HFFc6 (cell line): ENCODE measurements at regions not wholly inside any gene's neighbourhood (a gene's known extent, or its start where the extent isn't known, plus 50 kb on each side); places are given as distances from the start of the nearest gene placed in this dataset.

Experiments
- DNase-seq: peaks from one replicate; pipeline ENCODE4 v3.0.0-alpha.2; 2018
- H3K27ac Mint-ChIP-seq: 2 replicates; pipeline ENCODE4 v1.8.0; 2020; ENCODE audit warnings: mild to moderate bottlenecking, mixed read lengths
- H3K27me3 Mint-ChIP-seq: 2 replicates; pipeline ENCODE4 v1.8.0; 2021; ENCODE audit warnings: mild to moderate bottlenecking, moderate library complexity, mixed read lengths; ENCODE audit not compliant: insufficient read depth
- H3K36me3 Mint-ChIP-seq: 2 replicates; pipeline ENCODE4 v1.8.0; 2021; ENCODE audit warnings: low read depth, mixed read lengths
- H3K4me1 Mint-ChIP-seq: 2 replicates; pipeline ENCODE4 v1.8.0; 2020; ENCODE audit warnings: low read depth, mixed read lengths
- H3K4me3 Mint-ChIP-seq: 2 replicates; pipeline ENCODE4 v1.8.0; 2020; ENCODE audit warnings: mild to moderate bottlenecking, moderate library complexity, mixed read lengths
- H3K9me3 Mint-ChIP-seq: 2 replicates; pipeline ENCODE4 v1.8.0; 2020; ENCODE audit warnings: mild to moderate bottlenecking, mixed read lengths
- CTCF ChIP-seq: fragments of 200-600 bp; sonication (generic); IDR thresholded peaks from 2 replicates; pipeline ENCODE4 v1.5.0; 2021; ENCODE audit warnings: antibody characterized with exemption, mild to moderate bottlenecking

- H3K4me3 Mint-ChIP-seq: no peak overlapping the region
- H3K4me1 Mint-ChIP-seq: no peaks in the 10 kb centered on the region
Observed at GRCh38 chr3:79910337-79910736, 142.5 kb upstream of the ROBO1 start.

GRCh38 chr3:79906106-79906505 lies 138.3 kb upstream of the ROBO1 start:
- Mint-ChIP-seq H3K4me3 (no peak overlapping the region), H3K4me1 (no peaks in the 10 kb centered on the region), H3K9me3 (peaks cover 22% of the 10 kb centered on the region), H3K36me3 (no peaks in the 10 kb centered on the region), H3K27ac (no peak overlapping the region), H3K27me3 (no peaks in the 10 kb centered on the region; the same call in 1 of the 2 replicates)
- TF ChIP-seq CTCF: no peak
- DNase-seq: no peak

More at GRCh38 chr3:79910337-79910736, 142.5 kb upstream of the ROBO1 start:
- H3K27ac Mint-ChIP-seq: no peak overlapping the region
- H3K9me3 Mint-ChIP-seq: peaks cover 14% of the 10 kb centered on the region
- H3K27me3 Mint-ChIP-seq: no peaks in the 10 kb centered on the region; the same call in 1 of the 2 replicates
- DNase-seq: no peak
- H3K36me3 Mint-ChIP-seq: no peaks in the 10 kb centered on the region
- TF ChIP-seq CTCF: no peak

GRCh38 chr3:79902151-79902550 lies 134.4 kb upstream of the ROBO1 start:
- no peak for TF ChIP-seq CTCF
- Mint-ChIP-seq H3K27me3 (no peaks in the 10 kb centered on the region), H3K36me3 (no peaks in the 10 kb centered on the region), H3K4me1 (no peaks in the 10 kb centered on the region), H3K27ac (no peak overlapping the region), H3K9me3 (peaks cover 26% of the 10 kb centered on the region), H3K4me3 (no peak overlapping the region)
- DNase-seq: no peak

GRCh38 chr3:79898907-79899306 lies 131.1 kb upstream of the ROBO1 start:
- no peak overlapping the region for H3K27ac Mint-ChIP-seq
- H3K4me1 Mint-ChIP-seq: no peaks in the 10 kb centered on the region
- H3K4me3 Mint-ChIP-seq: no peak overlapping the region
- H3K9me3 Mint-ChIP-seq: peaks cover 19% of the 10 kb centered on the region
- H3K27me3 Mint-ChIP-seq: no peaks in the 10 kb centered on the region
- TF ChIP-seq CTCF: no peak
- H3K36me3 Mint-ChIP-seq: no peaks in the 10 kb centered on the region
- no peak for DNase-seq

GRCh38 chr3:79896086-79896485 lies 128.3 kb upstream of the ROBO1 start:
- no peak overlapping the region for H3K4me3 Mint-ChIP-seq
- H3K27ac Mint-ChIP-seq: no peak overlapping the region
- TF ChIP-seq CTCF: no peak
- H3K4me1 Mint-ChIP-seq: no peaks in the 10 kb centered on the region
- no peaks in the 10 kb centered on the region for H3K27me3 Mint-ChIP-seq
- H3K9me3 Mint-ChIP-seq: peaks cover 15% of the 10 kb centered on the region
- DNase-seq: no peak
- no peaks in the 10 kb centered on the region for H3K36me3 Mint-ChIP-seq

- no peaks in the 10 kb centered on the region for H3K27me3 Mint-ChIP-seq
- H3K27ac Mint-ChIP-seq: no peak overlapping the region
- no peak overlapping the region for H3K4me3 Mint-ChIP-seq
- DNase-seq: no peak
- H3K9me3 Mint-ChIP-seq: peaks cover 25% of the 10 kb centered on the region
- no peak for TF ChIP-seq CTCF
- H3K4me1 Mint-ChIP-seq: no peaks in the 10 kb centered on the region
- no peaks in the 10 kb centered on the region for H3K36me3 Mint-ChIP-seq
Observed at GRCh38 chr3:79887213-79887612, 119.4 kb upstream of the ROBO1 start.
